Mesenchymal stem cell (in vitro differentiated cells and primary cell): ENCODE measurements at regions not wholly inside any gene's neighbourhood (a gene's known extent, or its start where the extent isn't known, plus 50 kb on each side); places are given as distances from the start of the nearest gene placed in this dataset.
A peak's percentile ranks its signal among the peaks of the same experiment; 100 is the strongest.

Experiments
- DNase-seq: peaks from one replicate; pipeline ENCODE4 v3.0.0-alpha.2; 2013
- H2AFZ ChIP-seq: one replicate; pipeline ENCODE4 v1.6.1; 2013; ENCODE audit warnings: low read depth, mild to moderate bottlenecking, control low read depth, inconsistent platforms, low read length, moderate library complexity
- H2AK5ac ChIP-seq: 2 replicates; pipeline ENCODE4 v1.6.1; 2013; ENCODE audit warnings: low read length, moderate library complexity, mild to moderate bottlenecking, inconsistent platforms; ENCODE audit not compliant: severe bottlenecking
- H2BK120ac ChIP-seq: one replicate; pipeline ENCODE4 v1.6.1; 2013; ENCODE audit warnings: low read depth, mild to moderate bottlenecking, inconsistent platforms, low read length, moderate library complexity
- H2BK12ac ChIP-seq, 2 experiments: one replicate each; pipeline ENCODE4 v1.6.1; 2013; ENCODE audit warnings: inconsistent platforms in 2 of 2, low read length in 2 of 2, mild to moderate bottlenecking in 2 of 2, moderate library complexity in 2 of 2, control low read depth in 1 of 2
- H2BK15ac ChIP-seq: one replicate; pipeline ENCODE4 v1.6.1; 2013; ENCODE audit warnings: mild to moderate bottlenecking, low read depth, inconsistent platforms; ENCODE audit not compliant: poor library complexity, severe bottlenecking
- H2BK5ac ChIP-seq: 2 replicates; pipeline ENCODE4 v1.6.1; 2013; ENCODE audit warnings: low read depth, mild to moderate bottlenecking, low read length, control low read depth, inconsistent platforms; ENCODE audit not compliant: poor library complexity, severe bottlenecking
- H3K14ac ChIP-seq, 2 experiments: one replicate each; pipeline ENCODE4 v1.6.1; 2013; ENCODE audit warnings: inconsistent platforms in 2 of 2, low read length in 2 of 2, control low read depth in 1 of 2, mild to moderate bottlenecking in 1 of 2, moderate library complexity in 1 of 2
- H3K18ac ChIP-seq, 2 experiments: one replicate each; pipeline ENCODE4 v1.6.1; 2013; ENCODE audit warnings: inconsistent platforms in 2 of 2, low read length in 2 of 2, control low read depth in 1 of 2, low read depth in 1 of 2, mild to moderate bottlenecking in 1 of 2
- H3K23ac ChIP-seq, 2 experiments: one replicate each; pipeline ENCODE4 v1.6.1; 2013; ENCODE audit warnings: inconsistent platforms in 2 of 2, low read length in 2 of 2, mild to moderate bottlenecking in 2 of 2, moderate library complexity in 2 of 2, control low read depth in 1 of 2
- H3K27ac ChIP-seq: 2 replicates; pipeline ENCODE4 v1.5.1; 2013; ENCODE audit warnings: mild to moderate bottlenecking, moderate library complexity, low read length, control low read depth, inconsistent platforms; ENCODE audit not compliant: poor library complexity, severe bottlenecking
- H3K27me3 ChIP-seq, 2 experiments: 2 replicates each; pipeline versions ENCODE4 v1.6.1 to v1.7.0; 2013; ENCODE audit warnings: low read length in 2 of 2, mild to moderate bottlenecking in 2 of 2, moderate library complexity in 2 of 2, control low read depth in 1 of 2, inconsistent platforms in 1 of 2; ENCODE audit not compliant: control insufficient read depth in 1 of 2, insufficient read depth in 1 of 2
- H3K36me3 ChIP-seq, 2 experiments: 2 replicates each; pipeline versions ENCODE4 v1.6.1 to v1.7.0; 2013; ENCODE audit warnings: low read length in 2 of 2, control low read depth in 1 of 2, inconsistent platforms in 1 of 2, low read depth in 1 of 2, mild to moderate bottlenecking in 1 of 2; ENCODE audit not compliant: insufficient read depth in 2 of 2, control insufficient read depth in 1 of 2
- H3K4ac ChIP-seq, 2 experiments: one replicate each; pipeline ENCODE4 v1.6.1; 2013; ENCODE audit warnings: inconsistent platforms in 2 of 2, low read length in 2 of 2, mild to moderate bottlenecking in 2 of 2, moderate library complexity in 2 of 2, control low read depth in 1 of 2, low read depth in 1 of 2
- H3K4me1 ChIP-seq: 2 replicates; pipeline ENCODE4 v1.6.1; 2013; ENCODE audit warnings: low read depth, low read length, control low read depth; ENCODE audit not compliant: control insufficient read depth, insufficient read depth
- H3K4me2 ChIP-seq: 2 replicates; pipeline ENCODE4 v1.6.1; 2013; ENCODE audit warnings: low read length, mild to moderate bottlenecking, inconsistent platforms; ENCODE audit not compliant: poor library complexity, severe bottlenecking
- H3K4me3 ChIP-seq, 2 experiments: 2 replicates each; pipeline versions ENCODE4 v1.5.1 to v1.7.0; 2013; ENCODE audit warnings: low read length in 2 of 2, mild to moderate bottlenecking in 2 of 2, control low read depth in 1 of 2, low read depth in 1 of 2; ENCODE audit not compliant: insufficient read depth in 1 of 2
- H3K79me1 ChIP-seq: replicated peaks from 2 replicates; pipeline ENCODE4 v1.6.1; 2013; ENCODE audit warnings: mild to moderate bottlenecking, control low read depth, low read length, inconsistent platforms; ENCODE audit not compliant: poor library complexity, severe bottlenecking
- H3K9ac ChIP-seq: 2 replicates; pipeline ENCODE4 v1.7.0; 2013; ENCODE audit warnings: mild to moderate bottlenecking, low read length, moderate library complexity
- H3K9me3 ChIP-seq: 2 replicates; pipeline ENCODE4 v1.7.0; 2013; ENCODE audit warnings: mild to moderate bottlenecking, low read length; ENCODE audit not compliant: control insufficient read depth
- H4K8ac ChIP-seq: one replicate; pipeline ENCODE4 v1.6.1; 2013; ENCODE audit warnings: inconsistent platforms, mild to moderate bottlenecking, low read length, moderate library complexity
- H4K91ac ChIP-seq: one replicate; pipeline ENCODE4 v1.6.1; 2013; ENCODE audit warnings: mild to moderate bottlenecking, low read length, inconsistent platforms
- WGBS: methylation state at CpG from one replicate; pipeline ENCODE4 v1.1.7; 2013; ENCODE audit warnings: mixed read lengths; 5-methylcytosine and 5-hydroxymethylcytosine counted together

GRCh38 chr5:90055831-90056328, 353.7 kb downstream of the CETN3 start:
- H3K23ac ChIP-seq = no peak overlapping the region
- peak overlapping the region; percentile 63 for H4K8ac ChIP-seq
- peak; percentile 66 for DNase-seq
- no peaks in the 10 kb centered on the region for H3K79me1 ChIP-seq
- H3K4me3 ChIP-seq = no peak overlapping the region
- H4K91ac ChIP-seq = no peak overlapping the region
- peak overlapping the region; percentile 8 to 56 for H2BK12ac ChIP-seq
- H3K9me3 ChIP-seq = peaks cover 2% of the 10 kb centered on the region
- H3K4me1 ChIP-seq = peaks cover 8% of the 10 kb centered on the region
- peak overlapping the region; percentile 39 for H2BK5ac ChIP-seq
- H3K36me3 ChIP-seq = no peaks in the 10 kb centered on the region
- no peak overlapping the region for H3K18ac ChIP-seq
- H3K27ac ChIP-seq = peak overlapping the region; percentile 81
- H3K27me3 ChIP-seq = no peaks in the 10 kb centered on the region
- H2AK5ac ChIP-seq = no peak overlapping the region
- 12% methylated on average over 9 of the region's 9 CpGs for WGBS
- H3K4ac ChIP-seq = no peak overlapping the region
- no peak overlapping the region for H3K9ac ChIP-seq
- H3K4me2 ChIP-seq = peak overlapping the region; percentile 26
- peak overlapping the region; percentile 69 for H2AFZ ChIP-seq
- no peak overlapping the region for H2BK120ac ChIP-seq
- H2BK15ac ChIP-seq = no peak overlapping the region
- H3K14ac ChIP-seq = no peak overlapping the region

GRCh38 chr5:90054612-90055011, 354.9 kb downstream of the CETN3 start:
- H3K14ac ChIP-seq = no peak overlapping the region
- H2AFZ ChIP-seq = no peak overlapping the region
- H3K4me3 ChIP-seq = no peak overlapping the region

GRCh38 chr5:90051756-90052155, 357.8 kb downstream of the CETN3 start:
- Histone ChIP-seq H3K9ac (no peak overlapping the region), H3K27ac (no peak overlapping the region), H2AK5ac (no peak overlapping the region), H3K27me3 (no peaks in the 10 kb centered on the region), H3K4ac (no peak overlapping the region), H2BK5ac (no peak overlapping the region), H3K4me2 (no peak overlapping the region), H3K23ac (no peak overlapping the region), H2BK15ac (no peak overlapping the region), H2AFZ (no peak overlapping the region), H2BK120ac (no peak overlapping the region), H3K14ac (no peak overlapping the region), H3K36me3 (no peaks in the 10 kb centered on the region), H3K9me3 (no peaks in the 10 kb centered on the region), H3K79me1 (no peaks in the 10 kb centered on the region), H3K18ac (no peak overlapping the region), H4K91ac (no peak overlapping the region), H3K4me3 (no peak overlapping the region), H4K8ac (no peak overlapping the region), H2BK12ac (no peak overlapping the region), H3K4me1 (peaks cover 5% of the 10 kb centered on the region)
- 96% methylated on average over 1 of the region's 1 CpG for WGBS
- DNase-seq = no peak

More at GRCh38 chr5:90054612-90055011, 354.9 kb downstream of the CETN3 start:
- Histone ChIP-seq H2BK15ac (no peak overlapping the region), H3K36me3 (no peaks in the 10 kb centered on the region), H3K27me3 (no peaks in the 10 kb centered on the region), H3K9me3 (no peaks in the 10 kb centered on the region), H2BK120ac (no peak overlapping the region), H3K18ac (no peak overlapping the region), H2BK12ac (no peak overlapping the region), H3K4me1 (peaks cover 8% of the 10 kb centered on the region), H3K4ac (no peak overlapping the region), H3K23ac (no peak overlapping the region), H3K4me2 (no peak overlapping the region), H3K27ac (no peak overlapping the region), H4K8ac (no peak overlapping the region), H4K91ac (no peak overlapping the region), H2BK5ac (no peak overlapping the region), H2AK5ac (no peak overlapping the region), H3K79me1 (no peaks in the 10 kb centered on the region), H3K9ac (no peak overlapping the region)
- DNase-seq = peak; percentile 29
- no CpG with 5 or more reads among the region's 3 CpGs for WGBS

- no peak overlapping the region for H2BK120ac ChIP-seq
- no peak overlapping the region for H2AK5ac ChIP-seq
- H3K27ac ChIP-seq = no peak overlapping the region
- no peak for DNase-seq
- H2AFZ ChIP-seq = no peak overlapping the region
- H4K91ac ChIP-seq = no peak overlapping the region
- no peaks in the 10 kb centered on the region for H3K36me3 ChIP-seq
- H3K4ac ChIP-seq = no peak overlapping the region
- H3K18ac ChIP-seq = no peak overlapping the region
- H2BK12ac ChIP-seq = no peak overlapping the region
- no peak overlapping the region for H3K9ac ChIP-seq
- H3K79me1 ChIP-seq = no peaks in the 10 kb centered on the region
- 100% methylated on average over 2 of the region's 2 CpGs for WGBS
- no peak overlapping the region for H2BK15ac ChIP-seq
- no peak overlapping the region for H3K4me2 ChIP-seq
- H2BK5ac ChIP-seq = no peak overlapping the region
- H3K14ac ChIP-seq = no peak overlapping the region
- H3K9me3 ChIP-seq = no peaks in the 10 kb centered on the region
- H3K27me3 ChIP-seq = no peaks in the 10 kb centered on the region
- H3K23ac ChIP-seq = no peak overlapping the region
- H3K4me1 ChIP-seq = peaks cover 2% of the 10 kb centered on the region
- no peak overlapping the region for H3K4me3 ChIP-seq
- no peak overlapping the region for H4K8ac ChIP-seq
Observed at GRCh38 chr5:90050103-90050502, 359.5 kb downstream of the CETN3 start.
